ENCODE measurements at regions not wholly inside any gene's neighbourhood (a gene's known extent, or its start where the extent isn't known, plus 50 kb on each side); places are given as distances from the start of the nearest gene placed in this dataset.

- DNase-seq (ENCODE audit: low read depth in 2 of 2) = no peak
These were observed 245.9 kb downstream of the ERMARD start for GRCh38 chr6:169997187-169997929.

GRCh38 chr6:169996378-169997051 lies 245.1 kb downstream of the ERMARD start:
- DNase-seq (ENCODE audit: low read depth in 2 of 2) = no peak

GRCh38 chr6:169994739-169995138 lies 243.3 kb downstream of the ERMARD start:
- DNase-seq (ENCODE audit: low read depth in 2 of 2) = no peak

- DNase-seq (ENCODE audit: low read depth in 2 of 2) = no peak
These were observed 242.5 kb downstream of the ERMARD start for GRCh38 chr6:169993861-169994481.

GRCh38 chr6:169991913-169992312 lies 240.5 kb downstream of the ERMARD start:
- DNase-seq (ENCODE audit: low read depth in 2 of 2) = no peak

GRCh38 chr6:169991031-169991390 lies 239.6 kb downstream of the ERMARD start:
- DNase-seq (ENCODE audit: low read depth in 2 of 2) = no peak

- peak; percentile 11 to 15 for DNase-seq (ENCODE audit: low read depth in 2 of 2)
These were observed 238.9 kb downstream of the ERMARD start for GRCh38 chr6:169990095-169991030.

- DNase-seq (ENCODE audit: low read depth in 2 of 2) = no peak
These were observed 238.2 kb downstream of the ERMARD start for GRCh38 chr6:169989594-169989993.

GRCh38 chr6:169988769-169989550 lies 237.5 kb downstream of the ERMARD start:
- no peak for DNase-seq (ENCODE audit: low read depth in 2 of 2)

- no peak for DNase-seq (ENCODE audit: low read depth in 2 of 2)
These were observed 235.6 kb downstream of the ERMARD start for GRCh38 chr6:169986848-169987498.

GRCh38 chr6:169986171-169986847 lies 234.9 kb downstream of the ERMARD start:
- DNase-seq (ENCODE audit: low read depth in 2 of 2) = no peak

- DNase-seq (ENCODE audit: low read depth in 2 of 2) = no peak
These were observed 233.9 kb downstream of the ERMARD start for GRCh38 chr6:169985121-169986015.

- DNase-seq (ENCODE audit: low read depth in 2 of 2) = no peak
These were observed 233.0 kb downstream of the ERMARD start for GRCh38 chr6:169984181-169985120.

GRCh38 chr6:169983651-169984050 lies 232.2 kb downstream of the ERMARD start:
- DNase-seq (ENCODE audit: low read depth in 2 of 2) = no peak

- DNase-seq (ENCODE audit: low read depth in 2 of 2) = no peak
These were observed 231.3 kb downstream of the ERMARD start for GRCh38 chr6:169982461-169983386.

GRCh38 chr6:169981969-169982368 lies 230.5 kb downstream of the ERMARD start:
- DNase-seq (ENCODE audit: low read depth in 2 of 2) = no peak

- DNase-seq (ENCODE audit: low read depth in 2 of 2) = no peak
These were observed 230.1 kb downstream of the ERMARD start for GRCh38 chr6:169981568-169981967.
